GM12864 (cell line): ENCODE measurements at regions not wholly inside any gene's neighbourhood (a gene's known extent, or its start where the extent isn't known, plus 50 kb on each side); places are given as distances from the start of the nearest gene placed in this dataset.

Experiments
- DNase-seq: peaks from one replicate; pipeline ENCODE4 v3.0.0-alpha.2; 2011; ENCODE audit warnings: low read depth
- H3K4me3 ChIP-seq: 2 replicates; pipeline ENCODE4 v1.5.1; 2011; ENCODE audit warnings: mild to moderate bottlenecking, low read depth, low read length, control low read depth
- CTCF ChIP-seq: IDR thresholded peaks from 2 replicates; pipeline ENCODE4 v1.5.1; 2011; ENCODE audit warnings: low read depth, mild to moderate bottlenecking, moderate library complexity, low read length, control low read depth, inconsistent platforms; ENCODE audit errors: missing control alignments

- H3K4me3 ChIP-seq, result no peak overlapping the region
- no peak for TF ChIP-seq CTCF
- no peak for DNase-seq
Observed at GRCh38 chr13:61766667-61767058, 351.0 kb upstream of the PCDH20 start.

- no peak for TF ChIP-seq CTCF
- DNase-seq, result no peak
- no peak overlapping the region for H3K4me3 ChIP-seq
Observed at GRCh38 chr13:61765940-61766666, 350.5 kb upstream of the PCDH20 start.

- no peak for TF ChIP-seq CTCF
- H3K4me3 ChIP-seq, result no peak overlapping the region
- no peak for DNase-seq
Observed at GRCh38 chr13:61765181-61765742, 349.6 kb upstream of the PCDH20 start.

- TF ChIP-seq CTCF, result no peak
Observed at GRCh38 chr13:61761690-61762089, 346.0 kb upstream of the PCDH20 start.

GRCh38 chr13:61760102-61760501 is 344.5 kb upstream of the PCDH20 start:
- H3K4me3 ChIP-seq, result no peak overlapping the region
- DNase-seq, result no peak
- no peak for TF ChIP-seq CTCF

More at GRCh38 chr13:61761690-61762089, 346.0 kb upstream of the PCDH20 start:
- no peak for DNase-seq
- no peak overlapping the region for H3K4me3 ChIP-seq

- no peak for DNase-seq
- H3K4me3 ChIP-seq, result no peak overlapping the region
- TF ChIP-seq CTCF, result no peak
Observed at GRCh38 chr13:61756031-61756430, 340.4 kb upstream of the PCDH20 start.

- DNase-seq, result no peak
- no peak for TF ChIP-seq CTCF
- H3K4me3 ChIP-seq, result no peak overlapping the region
Observed at GRCh38 chr13:61751039-61751438, 335.4 kb upstream of the PCDH20 start.
